Muscle of back (tissue), 3 donors: ENCODE measurements at regions not wholly inside any gene's neighbourhood (a gene's known extent, or its start where the extent isn't known, plus 50 kb on each side); places are given as distances from the start of the nearest gene placed in this dataset.
A peak's percentile ranks its signal among the peaks of the same experiment; 100 is the strongest.

Experiments used
- DNase-seq, 3 donors: peaks; one replicate each; pipeline versions ENCODE4 v3.0.0 to v3.0.0-alpha.2; 2013

DNA sequence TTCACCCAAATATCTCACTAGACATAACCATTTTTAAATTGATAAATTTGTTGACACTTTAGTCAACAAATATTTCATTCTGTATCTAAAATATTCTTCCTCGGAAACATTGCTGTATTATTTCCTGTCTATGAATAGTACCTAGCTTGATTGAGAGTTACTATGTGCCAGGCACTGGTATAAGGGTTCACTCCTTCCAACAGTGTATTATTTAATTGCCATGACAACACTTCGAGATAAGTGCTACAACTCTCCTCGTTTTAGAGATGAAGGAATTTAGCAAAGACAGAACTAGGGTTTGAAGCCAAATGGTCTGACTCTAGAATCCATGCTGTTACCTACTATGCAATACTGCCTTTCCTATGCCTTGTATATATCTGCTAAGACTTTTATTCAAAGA lies 287.2 kb downstream of the YTHDC2 start:
- DNase-seq = no peak

DNA sequence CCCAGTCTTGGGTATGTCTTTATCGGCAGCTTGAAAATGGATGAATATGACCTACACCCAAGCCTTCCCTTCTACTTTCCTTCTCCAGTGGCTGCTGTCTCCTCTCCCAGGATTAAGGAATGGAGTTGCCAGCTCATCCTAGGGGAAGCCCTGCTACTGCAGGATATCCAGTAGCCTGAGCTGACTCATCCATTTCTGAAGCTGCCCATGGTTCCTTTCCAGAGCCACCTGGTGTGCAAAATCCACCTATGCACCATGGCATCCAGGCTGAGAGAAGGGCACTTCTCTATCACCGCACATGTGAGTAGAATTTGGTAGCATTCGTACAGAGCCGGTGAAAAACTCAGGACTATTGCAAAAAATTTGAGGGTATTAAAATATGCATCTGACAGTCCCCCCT lies 290.8 kb downstream of the YTHDC2 start:
- DNase-seq = no peak

DNA sequence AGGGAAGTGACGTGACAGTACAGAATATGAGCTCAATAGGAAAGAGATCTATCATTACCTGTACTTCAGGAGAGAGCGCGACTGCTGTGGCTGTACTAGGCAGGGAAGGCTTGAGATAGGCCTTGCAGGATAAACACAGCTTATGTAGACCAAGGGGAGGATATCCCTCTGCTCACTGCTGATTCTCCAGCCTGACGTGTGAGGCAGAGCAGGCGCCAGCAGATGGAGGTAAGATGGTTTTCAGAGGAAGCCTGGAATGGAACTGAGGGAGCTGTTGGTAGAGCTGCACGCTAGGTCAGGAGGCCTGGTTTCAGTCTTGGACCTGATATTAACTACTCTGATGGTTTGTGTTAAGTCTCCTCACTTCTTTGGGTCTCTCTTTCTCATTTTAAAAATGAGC lies 291.4 kb downstream of the YTHDC2 start:
- no peak for DNase-seq

DNA sequence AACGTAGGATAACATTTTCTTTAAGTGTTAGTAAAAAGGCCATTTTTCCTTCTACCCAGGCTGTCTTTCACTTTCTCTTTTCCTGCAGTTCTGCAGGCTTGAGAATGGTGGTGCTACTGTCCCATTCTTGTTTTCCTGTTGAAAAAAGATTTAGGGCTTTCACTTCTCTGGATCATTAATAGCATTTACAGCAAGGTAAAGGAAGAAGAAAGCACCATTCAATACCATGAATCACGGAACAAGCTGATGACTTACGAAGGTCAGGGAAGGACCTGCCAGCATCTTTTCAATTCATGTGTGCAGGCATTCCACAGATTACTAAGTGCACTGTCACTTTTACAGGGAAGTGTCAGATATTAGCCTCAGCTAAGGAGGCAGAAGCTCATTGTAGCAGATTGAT lies 292.8 kb downstream of the YTHDC2 start:
- DNase-seq = peak; percentile 27 to 66 (median 44)

DNA sequence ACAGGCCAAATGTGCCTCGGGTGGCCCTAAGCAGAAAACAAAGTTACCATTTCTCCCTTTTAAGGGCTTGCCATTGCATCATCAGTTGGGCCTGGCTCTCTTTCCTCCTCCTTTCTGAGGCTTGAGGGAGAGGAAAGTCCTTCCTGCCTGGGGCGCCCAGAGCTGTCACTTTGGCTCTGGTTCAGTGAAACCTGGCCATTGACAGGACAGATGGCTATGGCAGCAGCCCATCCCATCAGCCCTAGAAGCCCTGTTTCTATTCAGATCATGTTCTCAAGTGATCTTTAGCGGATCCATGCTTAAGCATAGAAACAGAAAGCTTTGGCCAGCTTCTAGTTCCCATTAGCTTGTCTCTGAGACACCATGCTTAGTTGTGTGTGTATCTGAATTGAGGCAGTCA lies 293.4 kb downstream of the YTHDC2 start:
- peak; percentile 21 to 82 (median 56) for DNase-seq

DNA sequence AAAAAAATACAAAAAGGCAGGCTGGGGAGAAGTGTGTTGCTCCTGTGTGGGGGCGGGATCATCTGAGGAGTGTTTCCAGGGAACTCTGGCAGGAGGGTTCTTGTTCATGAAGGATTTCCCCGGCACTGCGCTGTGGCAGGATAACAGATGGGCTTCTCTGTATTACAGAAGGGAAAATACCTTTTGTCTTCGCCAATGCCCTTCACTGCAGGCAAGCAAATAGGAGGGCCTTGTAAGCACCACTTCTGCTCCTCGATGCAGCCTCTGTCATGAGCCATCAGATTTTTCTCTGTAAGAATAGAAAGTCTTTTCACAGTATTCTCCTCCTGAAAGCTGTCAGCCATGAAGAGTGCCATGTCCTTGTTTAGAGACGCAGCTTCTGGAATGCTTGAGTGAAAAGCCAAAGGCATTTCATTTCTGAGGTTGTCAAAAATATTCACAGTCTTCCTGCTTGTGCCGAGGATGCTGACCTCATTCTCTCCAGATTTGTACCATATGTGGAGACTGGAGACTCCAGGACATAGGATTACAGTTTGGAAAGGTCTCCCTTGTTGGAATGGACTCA lies 294.0 kb downstream of the YTHDC2 start:
- DNase-seq = peak; percentile 83 to 92 (median 90)

DNA sequence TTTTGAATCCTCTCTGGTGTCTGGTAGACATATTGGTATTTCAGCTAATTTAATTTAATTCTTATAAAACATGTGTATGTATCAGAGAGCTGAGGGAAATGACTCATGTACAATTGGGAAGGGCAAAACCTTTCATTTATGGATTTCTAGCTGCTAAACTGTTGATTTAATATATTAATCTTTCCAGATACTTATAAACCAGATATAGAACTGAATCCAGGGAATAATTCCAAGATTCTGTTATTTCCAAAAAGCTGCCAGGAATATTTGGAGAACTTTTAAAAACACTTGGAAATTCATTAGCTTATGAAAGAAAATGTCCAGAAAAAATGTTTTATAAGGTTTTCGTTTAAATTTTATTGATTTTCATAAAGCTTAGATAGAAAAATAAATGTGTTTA lies 295.5 kb downstream of the YTHDC2 start:
- peak; percentile 30 to 59 (median 47) for DNase-seq

DNA sequence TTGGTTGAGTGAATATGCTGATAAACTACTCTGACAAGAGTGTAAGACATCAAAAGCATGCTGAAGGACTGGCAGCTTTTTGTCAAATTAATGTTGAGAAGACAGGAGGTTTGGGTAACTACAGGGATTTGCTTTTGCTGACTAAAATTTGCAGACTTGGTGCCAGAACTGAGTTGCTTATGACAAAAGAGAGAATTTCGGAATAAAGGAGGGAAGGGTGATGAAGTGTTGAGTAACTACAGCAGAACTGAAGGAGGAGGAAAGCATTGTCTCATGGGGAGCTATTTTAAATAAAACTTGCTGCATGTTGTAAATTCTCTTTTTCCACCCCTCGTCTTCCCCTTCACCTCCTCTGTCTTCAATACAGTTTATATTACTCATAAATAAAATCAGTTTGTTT lies 296.1 kb downstream of the YTHDC2 start:
- DNase-seq = peak; percentile 53 to 78 (median 56)

DNA sequence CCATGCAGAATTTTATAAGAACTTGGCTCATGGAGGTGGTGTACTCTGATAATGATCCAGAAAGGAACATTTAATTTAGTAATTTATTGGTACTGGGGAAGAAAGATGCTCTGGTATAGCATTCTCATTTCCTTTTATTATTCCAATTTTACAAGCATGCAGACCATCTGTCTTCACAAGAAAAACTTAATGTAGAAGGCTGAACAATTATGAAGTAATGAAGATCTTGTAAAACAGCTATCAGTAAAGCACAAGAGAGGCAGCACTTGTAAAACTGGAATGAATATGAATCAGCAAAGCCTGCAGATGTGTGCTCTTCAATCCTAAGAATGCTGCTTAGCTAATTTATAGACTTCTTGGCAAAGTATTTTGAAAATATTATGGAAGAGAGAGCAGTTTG lies 300.0 kb downstream of the YTHDC2 start:
- DNase-seq = peak; percentile 8 to 37 (median 11)

DNA sequence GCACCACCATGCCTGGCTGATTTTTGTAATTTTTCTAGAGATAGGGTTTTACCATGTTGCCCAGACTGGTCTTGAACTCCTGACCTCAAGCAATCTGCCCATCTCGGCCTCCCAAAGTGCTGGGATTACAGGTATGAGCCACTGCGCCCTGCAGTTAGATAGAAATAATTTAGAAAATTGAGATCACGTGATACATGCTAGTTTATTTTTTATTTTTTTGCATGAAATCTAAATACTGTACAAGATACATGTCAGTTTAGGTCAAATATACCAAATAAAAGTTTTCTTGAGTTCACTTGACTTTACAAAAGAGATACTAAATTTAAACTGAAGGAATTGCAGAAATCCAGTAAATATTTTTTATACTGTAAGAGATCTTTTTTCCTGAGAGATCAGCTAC lies 304.2 kb downstream of the YTHDC2 start:
- no peak for DNase-seq

DNA sequence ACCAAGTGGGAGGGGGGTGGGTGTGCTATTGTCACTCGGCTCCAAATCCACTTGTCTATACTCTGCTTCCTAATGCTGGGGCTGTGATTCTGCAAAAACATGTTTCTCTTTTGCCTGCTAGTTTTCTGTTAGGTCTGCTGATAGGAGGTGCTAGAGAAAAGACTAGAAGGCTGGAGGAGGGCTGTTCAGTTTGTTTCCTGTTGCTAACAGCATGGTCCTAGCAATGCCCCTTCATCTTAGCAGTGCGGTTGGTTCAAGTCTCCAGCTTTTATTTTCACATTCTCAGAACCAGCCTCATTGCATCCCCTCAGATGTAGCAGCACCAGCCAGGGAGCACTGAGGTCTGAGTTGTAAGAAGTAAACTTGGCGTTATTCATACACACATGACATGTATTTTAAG lies 310.2 kb downstream of the YTHDC2 start:
- DNase-seq = no peak

DNA sequence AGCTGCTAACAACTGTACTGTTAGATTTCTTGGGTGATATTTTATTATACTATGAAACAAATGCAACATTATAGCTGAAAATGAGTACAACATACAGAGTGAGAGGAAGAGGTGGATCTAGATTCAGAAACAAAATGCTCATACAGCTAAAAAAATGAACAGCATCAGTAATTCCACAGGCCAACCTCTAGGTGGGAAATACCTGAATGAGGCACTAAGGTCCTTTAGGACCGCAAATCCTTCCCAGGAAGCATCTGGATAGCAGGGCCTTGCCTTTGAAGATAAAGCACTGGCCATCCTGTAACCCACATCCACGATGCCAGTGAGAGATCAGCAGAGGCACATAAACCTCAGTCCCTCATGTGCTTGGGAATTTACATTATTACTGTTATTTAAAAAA lies 310.8 kb downstream of the YTHDC2 start:
- no peak for DNase-seq

DNA sequence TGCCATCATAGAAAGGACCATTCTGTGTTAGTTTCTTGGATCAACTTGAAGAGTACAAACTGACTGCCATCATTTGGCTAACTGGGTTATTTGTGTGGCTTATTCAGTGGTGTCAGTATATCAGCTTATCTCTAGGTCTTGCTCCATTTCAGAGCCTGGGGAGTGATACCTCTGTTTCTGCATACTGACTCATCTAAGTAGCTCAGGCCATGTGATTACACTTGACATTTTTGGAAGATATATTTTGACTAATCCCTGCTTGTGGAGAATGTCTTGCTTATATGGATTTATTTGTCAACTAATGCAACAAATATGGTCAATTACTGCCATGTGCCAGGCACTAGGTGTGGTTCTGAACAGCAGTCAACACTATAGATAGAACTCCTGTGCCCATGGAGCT lies 311.7 kb downstream of the YTHDC2 start:
- no peak for DNase-seq

DNA sequence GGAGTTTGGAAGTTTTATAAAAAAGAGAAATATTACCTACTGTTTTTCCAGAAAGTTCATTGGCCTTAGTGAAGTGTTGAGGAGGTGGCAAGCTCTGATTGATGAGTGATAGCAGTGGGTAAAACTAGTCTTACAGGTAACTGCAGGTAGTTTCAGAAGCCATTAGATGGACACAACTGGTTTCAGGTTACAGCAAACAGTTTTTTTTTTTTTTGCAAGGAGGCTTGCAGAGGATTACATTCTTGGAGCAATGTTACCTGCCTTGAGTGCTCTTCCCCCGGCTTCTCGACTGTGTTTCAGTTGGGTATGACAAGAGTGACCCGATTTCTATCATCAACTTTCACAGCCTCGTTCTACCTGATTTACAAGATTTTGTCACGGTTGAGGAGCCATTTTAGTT lies 333.4 kb downstream of the YTHDC2 start:
- DNase-seq = no peak

DNA sequence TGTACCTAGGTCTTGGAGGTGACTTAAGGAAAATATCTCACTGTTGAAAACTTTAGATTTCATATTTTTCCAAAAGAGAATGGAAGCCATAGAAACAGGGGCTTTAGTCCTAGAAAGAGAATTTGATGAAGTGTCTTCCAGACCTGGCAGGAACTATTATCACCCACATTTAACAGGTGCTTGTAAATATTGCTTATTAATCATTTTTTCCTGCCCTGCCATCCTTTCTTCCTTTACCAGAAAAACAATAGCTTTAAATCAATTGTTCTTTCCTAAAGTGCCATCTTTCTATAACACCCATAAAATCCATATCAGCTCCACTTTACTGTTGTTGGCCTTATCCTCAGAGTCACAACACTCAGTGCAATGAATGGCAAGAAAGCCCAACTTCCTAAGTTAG lies 350.9 kb downstream of the YTHDC2 start:
- no peak for DNase-seq

DNA sequence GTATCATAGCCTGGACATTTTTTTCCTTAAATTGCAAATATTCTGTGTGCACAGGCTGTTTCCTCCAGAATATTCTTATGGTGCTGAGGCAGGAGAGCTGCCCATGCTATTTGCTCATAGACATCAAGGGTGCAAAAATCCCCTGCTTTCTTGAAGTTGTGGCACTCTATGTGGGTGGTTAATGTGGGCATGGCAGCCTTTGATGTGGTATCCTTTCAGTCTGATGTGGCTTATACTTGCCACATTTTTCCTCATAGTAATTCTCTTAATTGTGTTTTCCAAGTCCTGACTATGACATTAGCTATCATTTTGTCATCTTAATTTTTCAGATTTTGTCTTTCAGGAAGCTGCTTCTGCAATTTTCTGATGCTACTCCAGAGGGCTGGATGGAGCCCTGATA lies 353.3 kb downstream of the YTHDC2 start:
- no peak for DNase-seq

DNA sequence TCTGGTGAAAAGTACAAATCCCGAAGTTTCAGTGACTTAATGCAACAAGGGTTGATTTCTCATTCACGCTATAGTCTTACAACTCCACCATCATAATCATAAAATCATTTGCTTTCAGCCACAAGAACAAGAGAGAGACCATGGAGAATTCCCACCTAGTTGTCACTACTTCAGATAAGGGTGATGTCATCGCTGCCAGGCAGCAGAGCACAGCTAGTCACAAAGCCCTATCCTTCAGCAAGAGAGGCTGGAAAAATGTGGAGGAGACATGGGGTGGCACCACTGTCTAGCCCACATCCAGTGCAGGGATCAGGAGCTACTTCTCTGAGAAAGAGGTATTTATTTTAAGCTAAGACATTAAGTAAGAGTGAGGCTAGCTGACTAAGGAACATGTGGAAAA lies 356.1 kb downstream of the YTHDC2 start:
- DNase-seq = no peak

DNA sequence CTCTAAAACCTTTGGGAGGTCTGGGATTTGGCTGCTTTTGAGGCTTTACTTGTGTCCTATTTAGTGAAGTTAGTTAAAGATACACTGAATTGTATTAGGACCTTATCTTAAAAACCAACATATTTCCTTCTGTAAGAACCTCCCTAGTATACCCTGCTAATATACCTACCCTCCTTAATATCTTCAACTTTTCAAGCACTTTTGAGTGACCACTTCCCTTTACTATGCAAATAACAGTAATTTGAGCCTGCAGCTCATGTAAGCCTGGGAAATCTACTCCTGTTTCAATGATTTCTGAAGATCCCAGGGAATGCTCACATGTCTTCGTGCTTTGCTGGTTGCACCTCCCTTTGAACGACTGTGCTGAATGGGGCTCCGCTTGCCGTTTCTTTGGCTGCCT lies 358.5 kb downstream of the YTHDC2 start:
- DNase-seq = no peak

DNA sequence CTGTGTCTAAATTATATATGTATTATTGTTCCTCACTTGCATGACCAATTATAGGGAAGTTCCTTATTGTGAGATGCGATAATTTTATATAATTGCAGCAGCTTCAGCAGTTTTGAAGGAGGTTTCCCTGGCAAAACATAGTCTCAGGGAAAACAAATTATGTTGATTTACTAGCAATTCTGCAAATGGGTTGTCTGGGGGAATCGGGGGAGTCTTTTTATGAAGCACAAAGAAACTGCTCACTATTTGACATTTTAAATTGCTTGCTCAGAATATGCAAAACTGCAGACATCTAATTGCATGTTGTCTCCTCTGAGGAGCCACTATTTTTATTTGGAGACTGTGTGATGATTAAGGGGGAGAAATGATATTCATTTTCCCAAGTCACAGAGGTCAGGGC lies 361.6 kb downstream of the YTHDC2 start:
- no peak for DNase-seq

DNA sequence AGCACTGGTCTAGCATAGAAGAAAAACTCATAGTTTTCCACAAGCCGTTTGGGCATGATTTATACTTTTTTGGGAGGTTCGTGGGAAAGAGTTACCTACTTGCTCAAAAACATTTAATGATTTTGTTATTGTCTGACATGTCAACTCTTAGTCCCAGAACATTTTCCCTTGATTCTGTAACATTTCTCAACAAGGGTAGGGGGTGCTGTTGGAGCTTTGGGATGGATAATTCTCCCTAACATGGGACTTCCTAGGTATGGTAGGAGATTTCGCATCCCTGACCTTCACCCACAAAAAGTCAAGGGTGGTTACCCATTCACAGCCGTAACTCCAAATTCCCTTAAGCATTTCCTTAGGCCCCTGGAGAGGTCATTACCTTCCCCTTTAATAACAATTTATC lies 378.0 kb downstream of the YTHDC2 start:
- DNase-seq = no peak

DNA sequence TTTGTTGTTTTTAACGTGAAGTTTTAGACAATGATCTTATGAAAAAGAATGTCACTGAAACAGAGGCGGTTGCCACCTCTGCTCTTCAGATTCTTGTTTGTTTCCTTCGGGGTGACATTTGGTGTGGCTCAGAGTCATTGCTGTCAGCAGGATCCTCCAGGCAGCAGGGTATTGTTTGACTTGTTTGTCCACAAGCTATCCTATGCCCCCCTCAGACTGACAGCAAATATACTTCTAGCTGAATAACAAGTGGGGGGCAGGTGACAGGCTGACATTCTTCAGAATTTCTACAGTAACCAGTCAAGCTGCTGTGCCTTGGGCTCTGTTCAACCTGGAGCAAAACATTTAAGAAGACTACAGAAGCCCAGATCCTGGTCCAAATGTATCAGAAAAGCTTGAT lies 383.3 kb downstream of the YTHDC2 start:
- DNase-seq = no peak

DNA sequence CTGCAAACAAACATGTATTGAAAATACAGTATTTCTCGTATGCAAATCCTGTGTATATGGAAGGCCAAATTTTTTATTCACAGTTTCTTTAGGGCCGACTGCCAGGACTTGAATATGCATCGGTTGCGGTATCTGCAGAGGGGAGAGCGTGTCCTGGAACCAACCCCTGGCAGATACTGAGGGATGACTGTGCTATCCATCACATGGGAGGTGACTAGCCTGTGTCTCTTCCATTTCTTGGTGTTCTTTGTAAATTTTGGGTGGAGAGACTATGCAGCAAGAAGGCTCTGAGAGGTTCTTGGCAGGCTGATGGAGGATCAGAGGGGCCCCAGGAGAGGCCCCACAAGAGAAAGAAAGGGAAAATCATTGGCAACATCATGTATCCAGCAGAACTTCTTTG lies 384.3 kb downstream of the YTHDC2 start:
- peak; percentile 59 to 91 (median 82) for DNase-seq

DNA sequence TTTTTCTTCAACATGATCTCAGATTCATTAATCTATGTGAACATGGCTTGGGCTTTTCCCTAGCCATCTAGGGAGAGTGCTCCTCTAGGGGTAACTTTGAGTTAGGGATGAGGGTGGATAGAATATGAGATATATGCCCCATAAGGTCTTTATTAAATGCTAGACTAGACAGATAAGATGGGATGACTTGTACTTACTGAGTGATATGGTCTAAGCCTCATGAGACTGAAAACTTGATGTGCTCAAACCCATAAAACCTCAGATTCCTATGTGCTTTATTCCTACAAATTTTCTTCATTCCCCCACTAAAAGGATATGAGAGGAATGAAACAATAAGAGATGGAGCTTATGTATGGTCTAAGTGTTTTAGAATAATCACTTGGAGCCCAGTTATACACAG lies 386.6 kb downstream of the YTHDC2 start:
- DNase-seq = no peak

DNA sequence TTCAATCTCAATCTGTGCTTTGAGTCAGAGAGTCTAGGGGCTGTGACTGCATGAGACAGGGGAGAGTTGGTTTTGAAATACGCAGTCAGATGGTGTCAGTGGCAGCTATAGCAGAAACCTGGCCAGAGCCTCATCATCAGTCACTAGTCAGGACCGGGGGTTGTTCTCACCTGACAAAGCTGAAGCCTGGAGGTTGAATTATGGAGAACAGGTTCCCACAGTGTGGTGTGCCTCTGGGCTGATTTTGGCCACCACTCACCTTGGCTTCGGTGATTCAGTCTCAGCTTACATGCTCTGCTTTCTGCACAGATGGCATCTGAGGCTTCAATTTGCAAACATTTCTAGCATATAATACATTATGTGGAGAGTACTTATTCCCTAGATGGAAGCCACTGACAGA lies 387.3 kb downstream of the YTHDC2 start:
- DNase-seq = no peak

DNA sequence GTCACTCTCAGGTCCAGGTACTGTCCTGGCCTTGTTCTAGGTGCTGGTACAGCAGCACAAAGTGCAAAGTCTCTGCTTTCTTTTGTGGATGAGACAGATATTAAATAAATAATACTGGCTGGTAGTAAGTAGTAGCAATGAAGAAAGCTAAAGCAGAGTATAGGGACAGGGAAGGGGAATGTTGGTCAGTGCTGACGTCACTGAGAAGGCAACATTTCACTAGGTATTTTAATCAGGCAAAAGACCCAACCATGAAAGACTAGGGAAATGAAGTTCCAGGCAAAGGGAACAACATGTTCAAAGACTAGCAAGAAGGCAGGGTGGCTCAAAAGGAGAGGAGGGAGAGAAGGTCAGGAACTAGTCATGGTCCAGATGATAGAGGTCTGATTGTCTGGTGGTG lies 388.2 kb downstream of the YTHDC2 start:
- DNase-seq = no peak
